ENCODE measurements at regions not wholly inside any gene's neighbourhood (a gene's known extent, or its start where the extent isn't known, plus 50 kb on each side); places are given as distances from the start of the nearest gene placed in this dataset.
"Not testable (repeated sequence)": the region's sequence is repeated elsewhere in the genome, so short reads cannot be mapped to it uniquely, and the experiment has no call there.

DNA sequence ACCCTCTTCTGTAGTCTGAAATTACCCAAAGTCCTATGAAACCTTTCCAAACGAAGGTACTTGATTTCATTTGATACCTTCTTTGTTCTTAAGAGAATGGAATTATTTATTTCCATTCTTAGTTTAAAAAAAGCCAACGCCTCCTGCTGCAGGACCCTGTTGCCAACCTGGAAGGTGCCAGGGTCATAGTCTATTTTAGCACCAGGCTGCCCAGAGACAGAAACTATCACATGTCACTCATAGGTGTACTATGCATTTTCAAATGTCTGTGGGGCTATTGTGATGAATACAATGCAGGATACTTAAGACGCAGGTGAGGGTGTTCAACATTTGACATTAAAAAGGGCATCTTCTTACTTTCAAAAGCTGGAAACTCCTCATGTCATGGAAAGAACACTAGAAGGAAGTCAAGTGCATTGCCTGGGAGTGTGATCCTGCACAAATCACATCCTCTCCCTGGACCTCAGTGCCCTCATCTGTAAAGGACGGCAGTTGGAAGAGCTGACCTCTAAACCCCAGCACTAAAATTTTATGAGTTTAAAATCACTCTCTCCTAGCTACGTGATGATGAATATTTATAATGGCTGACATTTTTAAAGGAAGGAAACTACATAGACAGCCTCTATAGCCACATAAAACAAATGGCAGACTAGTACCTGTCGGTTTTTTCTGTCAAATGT, 107.3 kb upstream of the SYT6 start:
- DNase-seq: no peak

DNA sequence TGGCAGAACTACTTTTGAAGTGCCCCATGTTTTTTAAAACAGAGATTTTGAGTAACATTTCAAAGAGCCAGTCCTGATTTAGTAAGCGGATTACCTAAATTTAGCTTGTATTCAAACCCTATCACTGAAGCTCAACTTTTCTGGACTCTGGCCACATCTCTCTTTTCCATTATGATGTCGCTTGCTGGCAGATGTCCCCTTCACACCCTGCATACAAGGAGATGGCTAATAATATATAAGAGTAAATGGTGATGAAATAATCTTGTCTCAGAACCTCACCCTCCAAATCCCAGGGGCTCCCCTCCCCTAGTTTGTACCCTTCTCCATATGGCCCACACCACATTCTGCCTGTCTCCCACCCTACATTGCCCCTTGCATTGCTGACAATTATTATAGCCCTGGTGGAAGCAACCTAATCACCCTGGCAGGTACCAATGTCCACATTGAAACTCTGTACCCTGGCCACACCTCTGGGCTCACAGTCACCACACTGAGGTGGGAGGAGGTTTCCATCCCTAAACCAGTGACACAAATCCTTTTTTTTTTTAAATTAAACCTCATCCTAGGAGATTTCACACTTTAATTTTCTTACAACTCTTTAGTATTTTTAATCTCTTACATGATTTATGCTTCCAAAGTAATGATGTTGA, 106.0 kb upstream of the SYT6 start:
- no peak for DNase-seq

DNA sequence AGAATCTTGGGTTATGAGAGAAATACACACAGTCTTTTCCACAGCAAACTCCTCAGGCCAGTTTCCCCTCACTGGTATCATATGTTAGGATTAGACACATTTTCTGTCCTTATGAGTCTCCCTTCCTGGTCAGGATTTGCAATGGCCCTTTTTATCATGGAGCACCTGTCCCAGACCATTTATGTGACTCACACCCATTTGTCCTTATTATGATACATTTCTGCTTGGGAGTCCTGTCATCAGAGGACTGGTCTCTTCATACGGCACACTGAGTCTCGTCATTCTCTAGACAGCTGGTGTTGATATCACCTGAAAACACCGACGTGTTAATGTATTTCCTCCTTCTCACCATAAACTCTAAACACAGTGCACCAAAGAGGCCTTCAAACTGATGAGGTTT, 105.0 kb upstream of the SYT6 start:
- no peak for DNase-seq

DNA sequence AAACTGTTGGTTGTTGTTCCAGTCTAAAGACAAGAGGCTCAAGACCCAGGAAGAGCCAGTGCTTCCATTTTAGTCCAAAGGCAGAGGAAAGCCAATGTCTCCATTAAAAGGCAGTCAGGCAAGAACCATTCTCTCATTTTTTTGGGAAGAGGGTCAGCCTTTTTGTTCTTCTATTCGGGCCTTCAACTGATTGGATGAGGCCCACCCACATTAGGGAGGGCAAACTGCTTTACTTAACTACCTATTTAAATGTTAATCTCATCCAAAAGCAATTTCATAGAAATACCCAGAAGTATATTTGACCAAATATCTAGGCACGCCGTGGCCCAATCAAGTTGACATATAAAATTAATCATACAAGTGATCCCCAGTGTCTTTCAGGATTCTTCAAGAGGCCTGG, 104.4 kb upstream of the SYT6 start:
- no peak for DNase-seq

DNA sequence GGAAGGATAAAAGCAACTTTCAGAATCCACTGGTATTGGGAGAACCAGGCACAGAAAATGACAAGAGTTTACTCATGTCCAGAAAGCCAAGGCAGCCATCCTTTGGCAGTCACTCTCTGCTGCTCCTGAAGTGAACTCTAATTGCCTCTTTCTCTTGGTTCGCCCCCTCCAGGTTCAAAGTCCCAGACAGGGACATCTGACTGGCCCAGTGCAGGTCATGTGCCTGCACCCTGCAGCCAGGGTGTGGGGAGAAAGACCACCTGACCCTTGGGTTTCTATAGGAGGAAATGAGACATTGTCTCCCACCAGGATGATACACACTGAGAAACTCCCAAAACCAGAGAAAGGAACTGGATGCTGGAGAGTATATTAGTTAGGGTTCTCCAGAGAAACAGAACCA, 103.9 kb upstream of the SYT6 start:
- no peak for DNase-seq

DNA sequence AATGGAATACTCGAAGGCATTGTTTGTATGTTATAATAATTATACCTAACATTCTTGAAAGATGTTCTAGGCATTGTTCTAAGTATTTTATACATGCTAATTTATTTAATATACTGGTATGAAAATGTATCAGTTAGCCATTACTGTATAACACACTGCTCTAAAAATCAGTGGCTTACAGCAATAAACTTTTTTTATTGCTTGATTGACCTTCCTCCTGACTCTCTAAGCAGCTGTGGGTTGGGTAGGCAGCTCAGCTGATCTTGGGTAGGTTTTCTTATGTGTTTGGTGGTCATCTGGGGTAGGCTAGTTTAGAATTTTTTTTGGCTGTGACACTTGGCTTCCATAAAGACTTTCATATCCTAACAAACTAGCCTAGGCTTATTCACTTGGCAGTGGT, 100.2 kb upstream of the SYT6 start:
- no peak for DNase-seq

DNA sequence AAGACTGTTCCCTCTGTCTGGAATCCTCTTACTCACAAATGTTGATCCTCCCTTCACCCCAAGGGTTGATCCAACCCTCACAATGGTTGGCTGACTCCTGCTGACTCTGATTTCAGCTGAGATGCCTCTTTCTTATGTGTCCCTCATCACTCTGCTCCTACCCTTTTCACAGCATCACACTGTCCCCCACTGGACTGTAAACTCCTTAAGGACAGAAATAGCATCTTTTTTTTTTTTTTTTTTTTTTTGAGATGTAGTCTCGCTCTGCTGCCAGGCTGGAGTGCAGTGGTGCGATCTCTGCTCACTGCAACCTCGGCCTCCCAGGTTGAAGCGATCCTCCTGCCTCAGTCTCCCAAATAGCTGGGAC, 97.9 kb upstream of the SYT6 start:
- DNase-seq: no peak

DNA sequence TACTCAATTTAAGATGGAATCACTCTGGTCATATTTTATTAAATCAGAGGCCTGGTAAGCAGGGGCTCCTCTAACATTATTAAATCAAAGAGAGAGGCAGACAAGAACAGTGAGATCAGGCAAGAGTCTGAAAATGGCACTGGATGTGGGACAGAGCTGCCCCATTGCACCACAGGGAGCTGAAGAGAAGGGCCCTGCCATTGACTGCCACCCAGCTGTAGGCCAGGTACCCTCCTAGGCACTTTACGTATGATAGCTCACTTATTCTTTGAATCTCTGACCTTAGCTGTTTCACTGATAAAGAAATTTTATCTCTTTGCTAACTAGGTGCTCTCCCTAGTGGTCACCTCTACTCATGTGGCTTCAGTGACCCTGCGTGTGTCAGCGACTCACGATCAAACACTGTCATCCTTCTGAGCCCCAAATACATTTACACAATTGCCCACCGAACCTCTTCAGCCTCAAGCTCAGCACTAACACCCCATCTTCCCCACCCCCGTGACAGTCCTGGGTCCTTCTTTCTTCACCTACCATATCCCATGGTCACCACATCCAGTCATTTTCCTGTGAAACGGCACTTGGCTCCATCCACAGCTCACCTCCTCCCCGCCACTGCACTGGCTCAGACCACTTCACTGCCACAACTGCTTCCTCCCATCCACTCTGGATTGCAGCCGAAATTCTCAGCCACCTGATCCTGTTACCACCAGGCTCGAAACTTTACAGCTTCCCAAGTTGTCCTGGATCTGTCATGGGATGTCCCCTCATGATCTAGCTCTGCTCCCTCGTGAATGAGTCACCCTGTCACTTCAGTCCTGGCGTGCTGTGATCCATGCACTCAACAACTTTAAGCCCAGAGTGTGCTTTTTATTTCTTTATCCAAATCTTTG, 97.3 kb upstream of the SYT6 start:
- no peak for DNase-seq

DNA sequence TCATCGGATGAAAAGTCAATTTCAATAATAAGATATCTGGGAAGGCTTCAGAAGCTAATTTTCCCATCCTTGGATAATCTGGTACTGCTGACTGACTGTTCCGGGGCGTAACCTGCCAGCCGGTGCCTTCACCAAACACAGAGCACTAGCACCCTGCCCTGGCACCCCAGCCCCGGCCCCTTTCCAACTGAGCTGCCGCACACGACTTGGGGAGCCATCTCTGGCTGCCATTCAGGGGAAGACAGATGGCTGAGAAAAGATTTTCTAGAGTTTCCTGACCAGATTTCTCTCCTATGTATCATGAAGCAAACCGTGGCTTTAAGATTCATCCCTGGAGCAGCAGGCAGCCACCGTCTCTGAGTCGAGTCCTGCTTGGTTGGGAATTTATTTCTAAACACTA, 96.0 kb upstream of the SYT6 start:
- no peak for DNase-seq

DNA sequence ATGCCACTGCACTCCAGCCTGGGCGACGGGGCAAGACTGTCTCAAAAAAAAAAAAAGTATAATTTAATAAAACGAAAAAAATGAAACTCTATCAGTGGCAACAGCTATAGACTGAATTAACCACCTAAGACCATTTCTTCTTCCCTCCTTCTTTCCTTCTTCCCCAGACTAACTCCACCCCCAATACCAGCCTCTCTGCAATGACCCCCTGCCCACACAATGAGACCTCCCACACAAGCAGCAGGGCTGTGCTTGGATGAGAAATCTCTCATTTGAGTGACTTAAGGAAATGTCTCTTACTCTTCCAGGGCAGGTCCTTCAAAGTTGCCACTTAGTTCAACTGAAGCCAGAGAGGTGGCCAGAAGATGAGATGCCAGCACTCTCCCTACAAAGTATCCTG, 94.5 kb upstream of the SYT6 start:
- DNase-seq: no peak

DNA sequence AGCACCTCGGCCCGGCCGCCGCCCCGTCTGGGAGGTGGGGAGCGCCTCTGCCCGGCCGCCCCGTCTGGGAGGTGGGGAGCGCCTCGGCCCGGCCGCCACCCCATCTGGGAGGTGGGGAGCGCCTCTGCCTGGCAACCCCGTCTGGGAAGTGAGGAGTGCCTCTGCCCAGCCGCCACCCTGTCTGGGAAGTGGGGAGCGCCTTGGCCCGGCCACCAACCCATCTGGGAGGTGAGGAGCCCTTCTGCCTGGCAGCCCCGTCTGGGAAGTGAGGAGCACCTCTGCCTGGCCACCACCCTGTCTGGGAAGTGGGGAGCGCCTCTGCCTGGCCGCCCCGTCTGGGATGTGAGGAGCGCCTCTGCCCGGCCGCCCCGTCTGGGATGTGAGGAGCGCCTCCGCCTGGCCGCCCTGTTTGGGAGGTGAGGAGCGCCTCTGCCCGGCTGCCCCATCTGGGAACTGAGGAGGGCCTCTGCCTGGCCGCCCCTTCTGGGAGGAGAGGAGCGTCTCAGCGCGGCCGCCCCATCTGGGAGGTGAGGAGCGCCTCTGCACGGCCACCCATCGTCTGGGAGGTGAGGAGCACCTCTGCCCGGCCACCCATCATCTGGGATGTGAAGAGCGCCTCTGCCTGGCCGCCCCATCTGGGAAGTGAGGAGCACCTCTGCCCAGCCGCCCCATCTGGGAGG, 89.0 kb upstream of the SYT6 start:
- DNase-seq: not testable (repeated sequence)

DNA sequence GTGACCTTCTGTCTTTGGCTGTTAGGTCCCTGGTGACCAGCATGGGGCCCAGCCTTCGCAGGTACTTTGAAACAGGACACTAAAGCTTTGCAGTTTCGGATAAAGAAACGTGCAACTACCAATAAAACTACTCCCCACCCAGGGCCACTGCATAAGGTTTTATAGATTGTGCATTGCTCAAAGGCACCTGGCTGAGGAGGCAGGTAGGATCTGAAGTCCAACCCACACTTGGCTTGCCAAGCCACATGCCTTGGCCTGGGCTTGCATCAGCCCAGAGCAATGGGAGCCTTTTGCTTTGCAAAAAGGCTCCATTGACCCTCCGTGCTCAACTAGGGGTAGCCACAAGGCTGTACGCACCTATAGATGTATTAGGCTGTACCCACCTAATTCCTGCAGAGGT, 84.4 kb upstream of the SYT6 start:
- DNase-seq: no peak

DNA sequence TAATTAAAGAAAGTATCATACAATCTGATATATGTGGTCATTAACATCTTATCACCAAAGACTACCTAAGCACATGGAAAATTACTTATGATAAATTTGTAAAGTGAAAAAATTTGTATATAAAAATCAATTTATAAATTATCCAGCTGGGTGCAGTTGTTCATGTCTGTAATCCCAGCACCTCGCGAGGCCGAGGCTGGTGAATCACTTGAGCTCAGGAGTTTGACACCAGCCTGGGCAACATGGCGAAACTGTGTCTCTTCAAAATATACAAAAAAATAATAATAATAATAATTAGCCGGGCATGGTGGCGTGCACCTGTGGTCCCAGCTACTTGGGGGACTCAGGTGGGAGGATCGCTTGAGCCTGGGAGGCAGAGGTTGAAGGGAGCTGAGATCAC, 82.8 kb upstream of the SYT6 start:
- no peak for DNase-seq

DNA sequence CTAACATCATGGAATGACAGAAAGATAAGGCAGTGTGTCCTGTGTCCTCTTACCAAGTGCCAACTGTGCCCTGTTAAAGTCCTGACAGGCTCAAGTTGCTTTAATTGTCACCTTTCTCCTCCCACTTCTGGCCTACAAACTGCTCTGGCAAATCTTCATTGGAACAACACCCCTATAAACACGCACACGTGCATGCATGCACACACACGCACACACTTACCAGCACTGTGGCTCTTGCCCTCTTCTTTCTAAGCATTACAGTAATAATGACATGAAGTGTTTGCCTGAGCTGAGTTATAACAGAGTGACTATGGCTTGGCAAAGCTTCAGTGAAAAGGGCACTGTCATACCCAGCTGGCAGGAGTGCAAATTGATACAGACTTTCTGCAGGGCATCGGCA, 82.3 kb upstream of the SYT6 start:
- no peak for DNase-seq

DNA sequence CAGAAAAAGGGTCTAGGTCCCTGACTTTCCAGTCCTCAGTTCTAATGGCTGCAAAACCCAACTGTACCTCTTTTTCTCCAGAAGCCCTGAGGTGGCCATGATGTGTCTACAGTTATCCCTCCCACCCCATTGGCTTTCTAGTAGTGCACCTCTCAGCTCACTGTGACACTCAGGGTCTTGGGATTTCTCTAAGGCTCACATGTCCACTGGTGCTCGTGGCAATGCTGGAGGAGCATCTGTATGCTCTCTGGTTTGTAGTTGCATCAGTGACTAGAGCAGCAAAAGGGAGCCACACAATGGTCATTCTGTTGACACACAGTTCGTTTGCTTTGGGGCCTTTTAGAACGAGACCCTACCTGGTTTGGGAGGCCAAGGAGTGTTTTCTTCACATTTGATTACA, 81.6 kb upstream of the SYT6 start:
- no peak for DNase-seq

DNA sequence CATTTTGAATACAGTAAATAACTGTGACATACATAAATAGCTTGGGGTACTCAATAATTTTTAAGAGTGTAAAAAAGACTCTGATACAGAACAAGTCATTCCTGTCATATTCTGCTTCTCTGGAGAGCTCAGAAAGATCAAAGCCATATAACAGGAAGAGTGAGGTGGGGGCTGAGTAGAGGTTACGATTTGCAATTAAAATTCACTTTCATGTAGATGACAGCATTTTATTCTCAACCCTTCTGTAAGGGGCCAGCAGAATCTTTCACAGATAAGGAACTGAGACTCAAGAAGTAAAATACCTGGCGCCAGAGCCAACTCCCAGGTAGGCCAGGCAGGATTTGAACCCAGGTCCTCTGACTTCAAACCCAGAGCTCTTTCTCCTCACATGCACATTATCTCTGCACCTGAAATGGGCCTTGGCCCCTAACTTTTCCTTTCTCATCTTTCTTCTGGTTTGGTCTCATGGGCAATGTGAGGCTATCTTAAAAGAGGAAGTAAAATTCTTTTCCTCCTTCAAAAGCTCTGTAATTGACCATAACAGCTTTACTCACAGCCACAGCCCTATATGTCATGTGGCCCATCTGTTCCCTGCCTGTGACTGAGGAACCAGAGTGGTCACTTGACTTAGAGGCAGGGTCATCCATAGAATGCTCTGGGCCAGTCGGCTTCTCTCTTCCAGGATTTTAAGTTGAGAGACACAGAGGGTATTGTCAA, 80.9 kb upstream of the SYT6 start:
- DNase-seq: no peak

DNA sequence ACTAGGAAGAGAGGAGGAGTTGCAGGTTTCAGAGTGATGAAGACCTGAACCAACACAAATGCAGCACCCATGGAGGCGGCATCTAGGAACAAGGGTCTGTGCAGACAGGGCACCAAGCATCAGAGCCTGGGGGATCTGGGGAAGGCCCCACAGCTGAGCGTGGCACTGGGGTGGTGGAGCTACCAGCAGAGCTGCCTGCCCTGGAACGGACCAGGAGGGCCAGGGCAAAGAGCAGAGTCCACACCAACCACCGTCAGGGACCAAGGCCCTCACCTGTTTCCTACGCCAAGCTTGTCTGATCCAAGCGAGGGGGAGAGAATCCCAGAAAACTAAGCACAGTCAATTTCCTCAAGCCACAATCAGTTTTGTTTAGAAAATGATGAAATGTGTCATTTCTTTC, 79.0 kb upstream of the SYT6 start:
- no peak for DNase-seq

DNA sequence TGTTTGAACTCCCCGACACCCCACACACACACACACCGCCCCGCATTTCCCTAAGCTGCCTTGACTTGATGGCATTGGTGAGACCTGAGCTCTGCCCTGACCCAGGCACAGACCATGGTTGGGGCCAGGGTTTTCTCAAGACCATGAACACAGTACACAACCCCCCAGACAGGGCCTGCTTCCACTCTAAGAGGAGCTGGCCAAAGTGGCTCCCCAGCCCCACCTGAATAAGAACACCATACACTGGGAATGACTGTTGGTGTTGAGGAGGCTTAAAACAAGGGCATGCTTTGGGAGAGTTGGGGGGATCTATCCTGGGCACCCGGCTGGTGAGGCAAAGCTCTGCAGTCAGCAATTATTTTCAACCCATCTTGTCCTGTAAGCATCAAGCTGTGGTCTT, 77.6 kb upstream of the SYT6 start:
- no peak for DNase-seq

DNA sequence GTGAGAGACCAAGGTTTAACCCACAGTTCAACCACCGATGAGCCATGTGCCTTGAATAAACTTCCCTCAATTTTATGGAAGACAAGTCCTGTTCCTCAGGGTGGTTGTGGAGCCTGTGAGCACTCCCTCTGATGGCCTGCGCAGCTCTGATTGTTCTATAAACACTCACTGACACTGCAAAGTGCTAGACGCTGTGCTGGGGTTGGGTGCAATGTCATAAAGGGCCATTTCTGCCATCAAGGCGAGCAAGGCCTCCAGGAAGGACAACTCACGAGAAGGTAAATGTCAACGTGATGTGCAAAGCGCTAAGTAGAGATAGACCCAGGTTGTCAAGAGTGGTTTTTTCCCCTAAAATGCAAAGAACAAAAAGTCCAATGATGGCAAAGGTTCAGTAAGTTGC, 75.7 kb upstream of the SYT6 start:
- no peak for DNase-seq

DNA sequence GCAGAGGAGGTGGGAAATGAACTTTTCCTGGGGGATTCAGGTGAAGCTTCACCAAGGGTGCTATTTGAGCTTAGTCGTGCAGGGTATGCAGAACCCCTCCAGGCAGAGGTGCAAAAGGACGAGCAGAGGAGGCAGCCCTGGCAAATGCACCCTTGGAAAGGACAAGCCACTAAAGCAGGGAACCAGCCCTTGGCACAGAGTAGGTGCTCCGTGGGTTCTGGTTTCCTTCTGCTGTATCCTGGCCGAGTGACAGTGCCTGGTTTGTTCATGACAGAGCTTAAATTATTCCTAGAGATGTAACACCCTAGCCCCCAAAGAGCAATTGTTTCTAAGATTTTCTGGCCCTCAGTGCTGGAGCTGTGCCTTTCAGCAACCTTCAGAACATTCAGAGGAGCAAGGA, 73.4 kb upstream of the SYT6 start:
- no peak for DNase-seq

DNA sequence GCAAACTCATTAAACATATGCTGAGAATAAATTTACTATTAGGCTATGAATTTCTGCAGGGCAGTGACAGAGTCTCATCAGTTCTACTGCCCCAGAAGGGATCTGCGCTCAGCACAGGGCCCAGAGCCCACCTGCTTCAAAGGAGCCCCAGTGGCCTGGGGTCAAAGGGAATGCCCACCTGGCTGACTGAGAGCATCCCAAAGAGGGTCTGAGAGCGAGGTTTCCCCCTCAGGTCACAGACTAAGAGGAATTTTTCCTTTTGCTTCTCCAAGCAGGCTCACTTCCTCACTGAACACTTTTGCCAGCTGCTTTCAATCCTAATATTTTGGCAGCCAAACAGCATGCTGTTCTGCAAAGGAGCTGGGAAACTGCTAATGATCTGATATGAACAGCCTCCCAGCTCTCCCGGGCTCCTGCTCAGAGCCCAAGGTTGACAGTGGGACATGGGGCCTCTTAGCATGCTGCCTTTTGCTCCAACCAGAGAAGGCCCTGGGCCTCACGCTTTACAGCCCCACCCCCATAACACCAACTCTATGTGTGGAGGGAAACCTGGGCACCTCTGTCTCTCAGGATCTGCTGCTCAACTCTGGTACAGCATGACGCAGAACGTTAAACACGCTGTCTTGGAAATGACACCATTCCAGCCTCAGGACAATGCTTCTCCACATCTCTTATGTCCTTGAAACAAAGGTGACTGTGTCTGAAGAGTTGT, 70.7 kb upstream of the SYT6 start:
- DNase-seq: no peak

DNA sequence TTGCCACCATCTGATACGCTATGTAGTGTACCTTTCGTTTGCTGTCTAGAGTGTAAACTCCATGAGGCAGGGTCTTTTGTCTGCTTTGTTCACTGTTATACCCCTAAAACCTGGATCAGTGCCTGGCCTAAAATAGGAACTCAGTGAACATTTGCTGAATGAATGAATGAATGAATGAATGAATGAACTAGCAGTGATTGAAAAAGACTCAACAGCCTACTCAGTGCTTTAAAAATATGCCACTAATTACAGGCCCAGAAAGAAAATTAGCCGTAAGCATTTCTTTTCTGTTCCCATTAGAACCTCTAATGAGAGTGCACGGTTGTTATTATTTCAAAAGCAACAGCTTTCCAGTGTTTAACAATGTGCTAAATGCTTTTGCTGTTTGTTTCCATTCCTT, 69.3 kb upstream of the SYT6 start:
- DNase-seq: no peak

All from retina (tissue), 1 donor.